Neural progenitor cell (in vitro differentiated cells): ENCODE measurements at regions not wholly inside any gene's neighbourhood (a gene's known extent, or its start where the extent isn't known, plus 50 kb on each side); places are given as distances from the start of the nearest gene placed in this dataset.

Source experiments
- CTCF ChIP-seq: fragments of 200-600 bp; sonication (generic); IDR thresholded peaks from 2 replicates; pipeline ENCODE4 v1.5.1; 2017; ENCODE audit warnings: antibody characterized with exemption, mild to moderate bottlenecking
- EZH2 ChIP-seq: fragments of 200-600 bp; sonication (generic); IDR thresholded peaks from 2 replicates; pipeline ENCODE4 v1.6.1; 2017; ENCODE audit warnings: antibody characterized with exemption, mild to moderate bottlenecking, moderate library complexity
- EZH2phosphoT487 ChIP-seq: fragments of 200-600 bp; sonication (generic); IDR thresholded peaks from 2 replicates; pipeline ENCODE4 v1.6.1; 2017; ENCODE audit warnings: antibody characterized with exemption

GRCh38 chr4:41374490-41374889 is 117.8 kb downstream of the UCHL1 start:
- TF ChIP-seq CTCF: no peak
- no peak for TF ChIP-seq EZH2phosphoT487
- TF ChIP-seq EZH2: no peak
